ENCODE measurements at regions not wholly inside any gene's neighbourhood (a gene's known extent, or its start where the extent isn't known, plus 50 kb on each side); places are given as distances from the start of the nearest gene placed in this dataset.

- no peak overlapping the region for H3K4me3 ChIP-seq (ENCODE audit: low read depth, low read length)
- no peak for DNase-seq (ENCODE audit: low read depth)
- TF ChIP-seq, protein P1, sequence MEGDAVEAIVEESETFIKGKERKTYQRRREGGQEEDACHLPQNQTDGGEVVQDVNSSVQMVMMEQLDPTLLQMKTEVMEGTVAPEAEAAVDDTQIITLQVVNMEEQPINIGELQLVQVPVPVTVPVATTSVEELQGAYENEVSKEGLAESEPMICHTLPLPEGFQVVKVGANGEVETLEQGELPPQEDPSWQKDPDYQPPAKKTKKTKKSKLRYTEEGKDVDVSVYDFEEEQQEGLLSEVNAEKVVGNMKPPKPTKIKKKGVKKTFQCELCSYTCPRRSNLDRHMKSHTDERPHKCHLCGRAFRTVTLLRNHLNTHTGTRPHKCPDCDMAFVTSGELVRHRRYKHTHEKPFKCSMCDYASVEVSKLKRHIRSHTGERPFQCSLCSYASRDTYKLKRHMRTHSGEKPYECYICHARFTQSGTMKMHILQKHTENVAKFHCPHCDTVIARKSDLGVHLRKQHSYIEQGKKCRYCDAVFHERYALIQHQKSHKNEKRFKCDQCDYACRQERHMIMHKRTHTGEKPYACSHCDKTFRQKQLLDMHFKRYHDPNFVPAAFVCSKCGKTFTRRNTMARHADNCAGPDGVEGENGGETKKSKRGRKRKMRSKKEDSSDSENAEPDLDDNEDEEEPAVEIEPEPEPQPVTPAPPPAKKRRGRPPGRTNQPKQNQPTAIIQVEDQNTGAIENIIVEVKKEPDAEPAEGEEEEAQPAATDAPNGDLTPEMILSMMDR (IDR thresholded peaks at IDR 0.05; ENCODE audit: insufficient read depth, low read depth, low read length), result no peak
Observed at GRCh38 chr3:164879201-164879600, 199.1 kb downstream of the SI start.

DNA sequence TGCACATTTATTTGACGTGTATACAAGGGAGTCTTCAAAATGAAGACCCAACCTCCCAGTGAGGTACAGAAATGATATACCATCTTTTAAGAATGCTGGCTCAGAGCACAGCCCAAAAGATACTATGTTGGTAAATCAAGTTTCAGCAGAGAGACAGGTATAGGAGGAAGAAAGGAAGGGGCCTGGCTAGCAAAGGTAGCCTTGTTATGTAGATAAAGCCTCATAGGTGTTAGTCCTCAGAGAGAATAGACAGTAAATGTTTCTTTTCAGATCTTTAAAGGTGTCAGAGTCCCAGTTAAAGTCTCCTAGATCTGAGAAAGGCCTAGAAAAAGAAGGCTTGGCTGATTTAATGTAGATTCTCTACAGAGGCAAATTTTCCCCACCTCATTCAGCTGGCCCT, 213.8 kb downstream of the SI start:
- no peak for DNase-seq (ENCODE audit: low read depth)
- TF ChIP-seq, protein P1 (IDR thresholded peaks at IDR 0.05; ENCODE audit: insufficient read depth, low read depth, low read length), result no peak
- H3K4me3 ChIP-seq (ENCODE audit: low read depth, low read length), result no peak overlapping the region

DNA sequence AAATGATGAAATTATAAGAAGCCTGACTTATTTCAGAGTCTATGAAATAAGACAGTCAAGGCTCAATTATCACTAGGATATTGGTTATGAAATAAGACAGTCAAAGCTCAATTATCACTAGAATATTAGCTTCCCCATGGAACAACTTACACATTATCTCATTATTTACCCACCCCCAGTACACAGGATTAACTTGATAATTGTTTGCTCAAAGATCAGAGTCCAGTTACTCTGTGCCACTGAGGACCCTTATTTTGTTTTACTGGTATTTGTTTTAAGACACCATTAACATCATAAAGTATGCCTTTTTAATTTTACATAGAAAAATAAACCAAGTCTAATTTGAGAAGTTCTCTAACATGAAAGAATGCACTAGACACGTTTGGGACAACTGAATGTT, 225.4 kb downstream of the SI start:
- TF ChIP-seq, protein P1 (IDR thresholded peaks at IDR 0.05; ENCODE audit: insufficient read depth, low read depth, low read length), result no peak
- DNase-seq (ENCODE audit: low read depth), result no peak
- H3K4me3 ChIP-seq (ENCODE audit: low read depth, low read length), result no peak overlapping the region

DNA sequence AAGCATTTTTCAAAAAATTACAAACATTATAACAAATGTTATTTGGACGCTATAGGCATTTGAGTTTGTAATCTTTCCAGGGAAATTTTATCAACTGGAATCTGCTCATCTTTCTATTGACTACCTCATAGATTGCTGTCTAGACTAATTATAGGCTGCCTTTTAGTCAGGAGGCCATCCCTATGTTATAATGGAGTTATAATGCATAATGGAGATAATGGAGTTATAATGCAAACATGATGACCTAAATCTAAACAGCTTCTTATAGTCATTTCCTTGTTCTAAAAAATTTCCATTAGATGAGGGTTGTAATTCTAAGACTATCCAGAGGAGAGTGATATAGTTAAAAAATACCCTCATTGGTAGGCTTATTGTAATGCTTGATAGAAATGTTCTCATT, 226.4 kb downstream of the SI start:
- TF ChIP-seq, protein P1 (IDR thresholded peaks at IDR 0.05; ENCODE audit: insufficient read depth, low read depth, low read length), result no peak
- no peak overlapping the region for H3K4me3 ChIP-seq (ENCODE audit: low read depth, low read length)
- DNase-seq (ENCODE audit: low read depth), result no peak

GRCh38 chr3:164851204-164851603, 227.1 kb downstream of the SI start:
- no peak overlapping the region for H3K4me3 ChIP-seq (ENCODE audit: low read depth, low read length)
- TF ChIP-seq, protein P1 (IDR thresholded peaks at IDR 0.05; ENCODE audit: insufficient read depth, low read depth, low read length), result no peak
- DNase-seq (ENCODE audit: low read depth), result no peak

- TF ChIP-seq, protein P1 (IDR thresholded peaks at IDR 0.05; ENCODE audit: insufficient read depth, low read depth, low read length), result no peak
- H3K4me3 ChIP-seq (ENCODE audit: low read depth, low read length), result no peak overlapping the region
Observed at GRCh38 chr3:164848923-164849322, 229.4 kb downstream of the SI start.

GRCh38 chr3:164845739-164846138, 232.6 kb downstream of the SI start:
- H3K4me3 ChIP-seq (ENCODE audit: low read depth, low read length), result no peak overlapping the region
- TF ChIP-seq, protein P1 (IDR thresholded peaks at IDR 0.05; ENCODE audit: insufficient read depth, low read depth, low read length), result no peak
- no peak for DNase-seq (ENCODE audit: low read depth)

More at GRCh38 chr3:164848923-164849322, 229.4 kb downstream of the SI start:
- no peak for DNase-seq (ENCODE audit: low read depth)
